ENCODE measurements at regions not wholly inside any gene's neighbourhood (a gene's known extent, or its start where the extent isn't known, plus 50 kb on each side); places are given as distances from the start of the nearest gene placed in this dataset.

DNA sequence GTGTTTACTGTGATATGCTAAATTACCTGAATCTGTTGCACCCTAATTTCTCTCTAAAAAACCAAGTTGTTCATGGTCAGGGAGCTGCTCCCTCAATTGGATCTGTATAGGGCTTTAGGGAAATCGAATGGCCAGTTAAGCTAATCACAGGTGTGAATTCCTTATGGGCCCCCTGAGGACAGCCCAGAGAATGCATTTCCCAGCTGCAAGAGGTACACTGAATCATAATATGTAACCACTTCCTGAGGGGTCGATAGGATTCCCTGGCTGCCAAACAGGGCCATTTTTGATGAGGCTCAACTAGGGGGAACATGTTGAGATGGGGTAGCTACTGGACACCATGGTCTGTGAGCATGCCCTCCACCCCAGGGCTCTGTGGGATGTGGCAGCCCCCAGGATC, 478.6 kb downstream of the CCDC171 start:
- DNase-seq (ENCODE audit: low read depth), result no peak
- no peak for TF ChIP-seq CTCF (conservative IDR thresholded peaks at IDR 0.05; ENCODE audit: control insufficient read depth, insufficient read depth, low read depth, low read length)
- no peak overlapping the region for H3K4me3 ChIP-seq (ENCODE audit: control insufficient read depth, low read depth, low read length)

GRCh38 chr9:16031971-16032370, 479.1 kb downstream of the CCDC171 start:
- no peak for DNase-seq (ENCODE audit: low read depth)
- no peak for TF ChIP-seq CTCF (conservative IDR thresholded peaks at IDR 0.05; ENCODE audit: control insufficient read depth, insufficient read depth, low read depth, low read length)
- no peak overlapping the region for H3K4me3 ChIP-seq (ENCODE audit: control insufficient read depth, low read depth, low read length)

- peak; percentile 5 for TF ChIP-seq CTCF (conservative IDR thresholded peaks at IDR 0.05; ENCODE audit: control insufficient read depth, insufficient read depth, low read depth, low read length)
- no peak overlapping the region for H3K4me3 ChIP-seq (ENCODE audit: control insufficient read depth, low read depth, low read length)
- DNase-seq (ENCODE audit: low read depth), result peak; percentile 55
Measured at GRCh38 chr9:16032799-16033198, 480.0 kb downstream of the CCDC171 start.

- DNase-seq (ENCODE audit: low read depth), result no peak
- no peak for TF ChIP-seq CTCF (conservative IDR thresholded peaks at IDR 0.05; ENCODE audit: control insufficient read depth, insufficient read depth, low read depth, low read length)
- H3K4me3 ChIP-seq (ENCODE audit: control insufficient read depth, low read depth, low read length), result no peak overlapping the region
Measured at GRCh38 chr9:16033253-16033652, 480.4 kb downstream of the CCDC171 start.

- H3K4me3 ChIP-seq (ENCODE audit: control insufficient read depth, low read depth, low read length), result no peak overlapping the region
- DNase-seq (ENCODE audit: low read depth), result no peak
- TF ChIP-seq CTCF (conservative IDR thresholded peaks at IDR 0.05; ENCODE audit: control insufficient read depth, insufficient read depth, low read depth, low read length), result no peak
Measured at GRCh38 chr9:16033921-16034691, 481.3 kb downstream of the CCDC171 start.

DNA sequence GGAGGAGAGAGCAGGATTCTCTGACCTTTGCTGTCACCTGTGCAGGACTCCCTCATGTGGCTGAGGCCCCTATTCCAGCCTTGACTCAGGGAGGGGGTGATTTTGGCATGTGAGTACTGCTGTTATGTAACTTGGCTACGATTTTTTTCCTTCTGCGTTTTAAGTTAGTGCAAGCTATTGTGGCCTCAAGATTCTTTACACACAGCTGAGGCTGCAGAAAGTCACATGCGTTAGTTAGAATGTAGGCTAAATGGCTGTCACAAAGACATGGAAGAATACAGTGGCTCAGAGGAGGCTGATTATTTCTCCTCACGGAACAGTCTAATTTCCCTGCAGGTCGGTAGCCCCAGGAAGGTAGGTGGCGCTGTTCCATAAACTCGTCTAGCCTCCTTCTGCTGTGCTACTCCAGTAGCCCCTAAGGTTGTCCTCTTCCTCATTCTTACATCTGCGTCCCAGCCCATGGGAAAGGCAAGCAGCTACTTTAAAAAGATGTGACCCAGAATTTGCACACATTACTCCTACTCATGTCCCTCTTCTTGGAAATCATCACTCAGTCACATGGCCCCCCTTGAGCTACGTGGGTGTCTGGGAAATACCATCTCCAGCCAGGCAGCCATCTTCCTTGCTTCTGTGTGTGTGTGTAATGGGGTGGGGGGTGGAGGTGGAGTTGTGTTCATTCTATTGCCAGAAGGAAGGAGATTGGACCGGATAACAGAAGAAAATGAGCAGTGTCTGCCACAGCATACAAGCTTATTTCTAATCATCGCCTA, 486.6 kb downstream of the CCDC171 start:
- no peak overlapping the region for H3K4me3 ChIP-seq (ENCODE audit: control insufficient read depth, low read depth, low read length)
- TF ChIP-seq CTCF (conservative IDR thresholded peaks at IDR 0.05; ENCODE audit: control insufficient read depth, insufficient read depth, low read depth, low read length), result peak; percentile 62
- peak; percentile 71 for DNase-seq (ENCODE audit: low read depth)
